ENCODE measurements at regions not wholly inside any gene's neighbourhood (a gene's known extent, or its start where the extent isn't known, plus 50 kb on each side); places are given as distances from the start of the nearest gene placed in this dataset.

DNA sequence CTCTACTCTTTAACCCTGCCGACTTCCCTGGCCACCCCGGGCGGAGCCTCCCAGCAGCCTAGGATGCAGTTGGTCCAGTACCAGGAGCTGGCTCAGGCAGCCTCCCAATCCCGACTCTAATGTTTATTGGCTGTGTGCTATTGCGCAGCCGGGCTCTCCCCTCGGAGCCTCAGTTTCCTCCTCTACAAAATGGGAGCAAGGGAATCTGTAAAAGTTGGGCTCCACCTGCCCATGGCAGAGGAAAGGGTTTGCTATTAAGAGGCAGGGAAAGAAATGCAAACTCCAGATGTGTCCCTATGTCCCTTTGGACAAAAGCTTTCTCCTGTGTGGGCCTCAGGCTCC lies 140.8 kb upstream of the PJA1 start:
- H3K4me3 ChIP-seq = no peak overlapping the region
- no peak overlapping the region for H3K9ac ChIP-seq (ENCODE audit: control insufficient read depth, insufficient read depth, low read length)
- DNase-seq (ENCODE audit: low read depth, low spot score) = no peak
- H3K79me2 ChIP-seq (ENCODE audit: control insufficient read depth, insufficient read depth, low read length) = no peaks in the 10 kb centered on the region
- no TSS peak for BruUV-seq (replicated peaks)
- FAIRE-seq = no peak
- CTCF ChIA-PET = no interaction called here
- H3K36me3 ChIP-seq (ENCODE audit: control insufficient read depth in 2 of 2, insufficient read depth in 2 of 2, low read length in 1 of 2) = no peaks in the 10 kb centered on the region
- H3K27me3 ChIP-seq (replicated peaks in 1 of 2; ENCODE audit: control insufficient read depth in 2 of 2, insufficient read depth in 2 of 2, low read length in 1 of 2) = no peaks in the 10 kb centered on the region
- no peak for ATAC-seq
- no peak overlapping the region for H3K27ac ChIP-seq (ENCODE audit: control insufficient read depth, insufficient read depth)
- no peak overlapping the region for H2AFZ ChIP-seq (ENCODE audit: control insufficient read depth, low read depth, low read length)
- no peaks in the 10 kb centered on the region for H4K20me1 ChIP-seq (ENCODE audit: control insufficient read depth, insufficient read depth)
- intact Hi-C loops (cut with micrococcal nuclease; ENCODE audit: unreplicated experiment) (no loop called here), in situ Hi-C loops (cut with MboI) (no loop called here)
- no peak overlapping the region for H3K4me2 ChIP-seq (ENCODE audit: control insufficient read depth, insufficient read depth)
- WGBS (ENCODE audit: insufficient coverage, insufficient replicate concordance, low lambda C conversion rate, missing lambda C conversion rate) = 57% methylated on average over 7 of the region's 7 CpGs
- H3K4me1 ChIP-seq (ENCODE audit: control insufficient read depth, insufficient read depth, low read length) = no peaks in the 10 kb centered on the region
- POLR2A ChIA-PET = no interaction called here
- RAD21 ChIA-PET (ENCODE audit: unreplicated experiment) = no interaction called here
- SMC1A ChIA-PET (ENCODE audit: uncharacterized antibody, unreplicated experiment) = no interaction called here
- no peaks in the 10 kb centered on the region for H3K9me3 ChIP-seq (replicated peaks; ENCODE audit: control insufficient read depth, insufficient read depth, low read length)
- TF ChIP-seq BACH1 (IDR thresholded peaks at IDR 0.05; ENCODE audit: borderline replicate concordance) (no peak), IKZF2 (IDR thresholded peaks at IDR 0.05) (no peak), RAD51 (IDR thresholded peaks at IDR 0.05) (no peak), CBFB (IDR thresholded peaks at IDR 0.05; ENCODE audit: low read depth) (no peak), NR2C2 (IDR thresholded peaks at IDR 0.05; ENCODE audit: borderline replicate concordance, control insufficient read depth, insufficient read length, low read depth) (no peak), EED (IDR thresholded peaks at IDR 0.05; ENCODE audit: low read depth) (no peak), SUPT20H (IDR thresholded peaks at IDR 0.05; ENCODE audit: borderline replicate concordance, control insufficient read depth, low read depth, low read length) (no peak), PRDM15 (CRISPR knock-in tag; IDR thresholded peaks at IDR 0.05) (no peak), PAX8 (IDR thresholded peaks at IDR 0.05) (no peak), SREBF2 (IDR thresholded peaks at IDR 0.05; ENCODE audit: low read length) (no peak), ATF2 (IDR thresholded peaks at IDR 0.05; ENCODE audit: low read length) (no peak), CBX3 (IDR thresholded peaks at IDR 0.05; ENCODE audit: borderline replicate concordance, low read depth) (no peak), ESRRA (IDR thresholded peaks at IDR 0.05; ENCODE audit: low read length) (no peak), ZNF622 (IDR thresholded peaks at IDR 0.05) (no peak)
- TF ChIP-seq, protein P1, sequence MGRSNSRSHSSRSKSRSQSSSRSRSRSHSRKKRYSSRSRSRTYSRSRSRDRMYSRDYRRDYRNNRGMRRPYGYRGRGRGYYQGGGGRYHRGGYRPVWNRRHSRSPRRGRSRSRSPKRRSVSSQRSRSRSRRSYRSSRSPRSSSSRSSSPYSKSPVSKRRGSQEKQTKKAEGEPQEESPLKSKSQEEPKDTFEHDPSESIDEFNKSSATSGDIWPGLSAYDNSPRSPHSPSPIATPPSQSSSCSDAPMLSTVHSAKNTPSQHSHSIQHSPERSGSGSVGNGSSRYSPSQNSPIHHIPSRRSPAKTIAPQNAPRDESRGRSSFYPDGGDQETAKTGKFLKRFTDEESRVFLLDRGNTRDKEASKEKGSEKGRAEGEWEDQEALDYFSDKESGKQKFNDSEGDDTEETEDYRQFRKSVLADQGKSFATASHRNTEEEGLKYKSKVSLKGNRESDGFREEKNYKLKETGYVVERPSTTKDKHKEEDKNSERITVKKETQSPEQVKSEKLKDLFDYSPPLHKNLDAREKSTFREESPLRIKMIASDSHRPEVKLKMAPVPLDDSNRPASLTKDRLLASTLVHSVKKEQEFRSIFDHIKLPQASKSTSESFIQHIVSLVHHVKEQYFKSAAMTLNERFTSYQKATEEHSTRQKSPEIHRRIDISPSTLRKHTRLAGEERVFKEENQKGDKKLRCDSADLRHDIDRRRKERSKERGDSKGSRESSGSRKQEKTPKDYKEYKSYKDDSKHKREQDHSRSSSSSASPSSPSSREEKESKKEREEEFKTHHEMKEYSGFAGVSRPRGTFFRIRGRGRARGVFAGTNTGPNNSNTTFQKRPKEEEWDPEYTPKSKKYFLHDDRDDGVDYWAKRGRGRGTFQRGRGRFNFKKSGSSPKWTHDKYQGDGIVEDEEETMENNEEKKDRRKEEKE (IDR thresholded peaks at IDR 0.05) = no peak
- TF ChIP-seq, protein P2, sequence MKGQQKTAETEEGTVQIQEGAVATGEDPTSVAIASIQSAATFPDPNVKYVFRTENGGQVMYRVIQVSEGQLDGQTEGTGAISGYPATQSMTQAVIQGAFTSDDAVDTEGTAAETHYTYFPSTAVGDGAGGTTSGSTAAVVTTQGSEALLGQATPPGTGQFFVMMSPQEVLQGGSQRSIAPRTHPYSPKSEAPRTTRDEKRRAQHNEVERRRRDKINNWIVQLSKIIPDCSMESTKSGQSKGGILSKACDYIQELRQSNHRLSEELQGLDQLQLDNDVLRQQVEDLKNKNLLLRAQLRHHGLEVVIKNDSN (IDR thresholded peaks at IDR 0.05; ENCODE audit: borderline replicate concordance, extremely low read length, insufficient read depth, low read depth, low read length) = no peak
